ENCODE measurements at regions not wholly inside any gene's neighbourhood (a gene's known extent, or its start where the extent isn't known, plus 50 kb on each side); places are given as distances from the start of the nearest gene placed in this dataset.
A peak's percentile ranks its signal among the peaks of the same experiment; 100 is the strongest.

- TF ChIP-seq USF2 (IDR thresholded peaks at IDR 0.05; ENCODE audit: borderline replicate concordance, low read depth, low read length) (no peak), RXRA (IDR thresholded peaks at IDR 0.05; ENCODE audit: borderline replicate concordance, low read depth) (no peak), SMC3 (IDR thresholded peaks at IDR 0.05; ENCODE audit: low read depth, low read length) (no peak), JUND (IDR thresholded peaks at IDR 0.05) (no peak), REST (IDR thresholded peaks at IDR 0.05; ENCODE audit: low read depth, low read length) (no peak), TEAD4 (IDR thresholded peaks at IDR 0.05; ENCODE audit: borderline replicate concordance, insufficient read depth) (0 out of 2 replicates have a peak, but pooled peaks have one; percentile 63)
Measured at GRCh38 chr6:113397236-113397635, 459.9 kb upstream of the MARCKS start (continued).

GRCh38 chr6:113401231-113401630, 455.9 kb upstream of the MARCKS start:
- Histone ChIP-seq H2AFZ (ENCODE audit: low read depth) (no peak overlapping the region), H3K27me3 (ENCODE audit: insufficient read depth) (no peaks in the 10 kb centered on the region), H3K4me2 (no peak overlapping the region), H3K36me3 (replicated peaks in 1 of 2; ENCODE audit: control insufficient read depth in 1 of 2, insufficient read depth in 2 of 2, low read length in 1 of 2) (no peaks in the 10 kb centered on the region), H3K79me2 (ENCODE audit: insufficient read depth) (no peaks in the 10 kb centered on the region), H3K27ac (ENCODE audit: low read depth in 2 of 2, low read length in 1 of 2) (no peak overlapping the region), H4K20me1 (ENCODE audit: insufficient read depth) (no peaks in the 10 kb centered on the region), H3K4me3 (ENCODE audit: low read depth in 2 of 2, low read length in 1 of 2) (no peak overlapping the region), H3K4me1 (ENCODE audit: control insufficient read depth in 1 of 2, insufficient read depth in 2 of 2, low read depth in 1 of 2, low read length in 1 of 2) (peaks cover 6% of the 10 kb centered on the region in 2 experiments; a peak in 2 of 4 replicates), H3F3A (replicated peaks; ENCODE audit: insufficient read depth) (peaks cover 10% of the 10 kb centered on the region), H3K9me2 (no peaks in the 10 kb centered on the region), H3K9ac (no peak overlapping the region), H3K9me3 (no peaks in the 10 kb centered on the region)
- CTCF ChIA-PET: no interaction called here
- 48% methylated on average over 2 of the region's 2 CpGs for WGBS (ENCODE audit: low lambda C conversion rate)
- TF ChIP-seq FOXM1 (IDR thresholded peaks at IDR 0.05; ENCODE audit: low read depth) (no peak), TCF12 (IDR thresholded peaks at IDR 0.05) (no peak), NRF1 (IDR thresholded peaks at IDR 0.05; ENCODE audit: low read depth, low read length) (no peak), ZBTB33 (IDR thresholded peaks at IDR 0.05; ENCODE audit: borderline replicate concordance, low read depth) (no peak), POLR2AphosphoS5 (IDR thresholded peaks at IDR 0.05; ENCODE audit: low read depth, low read length) (no peak), IRF3 (IDR thresholded peaks at IDR 0.05; ENCODE audit: low read depth, low read length) (no peak), PBX3 (IDR thresholded peaks at IDR 0.05) (no peak), RFX5 (IDR thresholded peaks at IDR 0.05; ENCODE audit: low read length) (no peak), CHD2 (IDR thresholded peaks at IDR 0.05; ENCODE audit: low read length, partially characterized antibody) (no peak), NFIC (IDR thresholded peaks at IDR 0.05; ENCODE audit: borderline replicate concordance) (no peak), MEF2A (IDR thresholded peaks at IDR 0.05; ENCODE audit: borderline replicate concordance, low read depth) (no peak), REST (IDR thresholded peaks at IDR 0.05; ENCODE audit: low read depth, low read length) (no peak)
- DNase-seq: no peak
- POLR2A ChIA-PET: no interaction called here

All from SK-N-SH (cell line).